SK-N-SH (cell line): ENCODE measurements at regions not wholly inside any gene's neighbourhood (a gene's known extent, or its start where the extent isn't known, plus 50 kb on each side); places are given as distances from the start of the nearest gene placed in this dataset.

Experiments
- CTCF ChIA-PET: fragments of 300-600, 350-600 bp; formaldehyde crosslinking; extraction: SDS; loops from one replicate; lab custom pipeline; 2021; lab: Yijun Ruan, JAX
- POLR2A ChIA-PET: fragments of 350-600 bp; sonication (Branson Sonifier 250); formaldehyde crosslinking; extraction: SDS; loops from one replicate; lab custom pipeline; 2020; ENCODE audit warnings: antibody characterized with exemption, inconsistent platforms; lab: Yijun Ruan, JAX
- DNase-seq: peaks from one replicate; pipeline ENCODE4 v3.0.0; 2012
- H2AFZ ChIP-seq: fragments of 200-600 bp; sonication (generic); 2 replicates; pipeline ENCODE4 v1.8.1; 2016; ENCODE audit warnings: antibody characterized with exemption, mild to moderate bottlenecking, low read depth
- H3F3A ChIP-seq: fragments of 200-600 bp; sonication (generic); replicated peaks from 2 replicates; pipeline ENCODE3; 2016; ENCODE audit warnings: antibody characterized with exemption, mild to moderate bottlenecking; ENCODE audit not compliant: insufficient read depth
- H3K27ac ChIP-seq, 2 experiments: fragments of 200-500 bp in 1 of 2; fragments of 200-600 bp in 1 of 2; sonication (Bioruptor generic) in 1 of 2; sonication (generic), shearing (Covaris generic) in 1 of 2; 2 replicates each; pipeline versions ENCODE4 v1.5.1 to v1.6.1; 2014 to 2016; ENCODE audit warnings: low read depth in 2 of 2, inconsistent platforms in 1 of 2, low read length in 1 of 2, mild to moderate bottlenecking in 1 of 2, mixed read lengths in 1 of 2
- H3K27me3 ChIP-seq: fragments of 200-600 bp; sonication (generic), shearing (Covaris generic); 2 replicates; pipeline ENCODE4 v1.6.1; 2016; ENCODE audit warnings: mixed run types; ENCODE audit not compliant: insufficient read depth
- H3K36me3 ChIP-seq, 2 experiments: fragments of 200-500 bp in 1 of 2; fragments of 200-600 bp in 1 of 2; sonication (Bioruptor generic) in 1 of 2; sonication (generic) in 1 of 2; replicated peaks in 1 of 2; 2 replicates each; pipeline versions ENCODE3 to v1.5.1; 2014 to 2016; ENCODE audit warnings: low read length in 1 of 2, mild to moderate bottlenecking in 1 of 2; ENCODE audit not compliant: insufficient read depth in 2 of 2, control insufficient read depth in 1 of 2
- H3K4me1 ChIP-seq, 2 experiments: fragments of 200-500 bp in 1 of 2; fragments of 200-600 bp in 1 of 2; sonication (Bioruptor generic) in 1 of 2; sonication (generic), shearing (Covaris generic) in 1 of 2; 2 replicates each; pipeline versions ENCODE4 v1.5.1 to v1.6.1; 2014 to 2016; ENCODE audit warnings: low read depth in 1 of 2, low read length in 1 of 2, mixed run types in 1 of 2; ENCODE audit not compliant: insufficient read depth in 2 of 2, control insufficient read depth in 1 of 2
- H3K4me2 ChIP-seq: fragments of 200-600 bp; sonication (generic), shearing (Covaris generic); 2 replicates; pipeline ENCODE4 v1.6.1; 2017; ENCODE audit warnings: mixed run types
- H3K4me3 ChIP-seq, 2 experiments: fragments of 200-500 bp in 1 of 2; fragments of 200-600 bp in 1 of 2; sonication (Bioruptor generic) in 1 of 2; sonication (generic), shearing (Covaris generic) in 1 of 2; 2 replicates each; pipeline versions ENCODE4 v1.5.1 to v1.8.1; 2014 to 2016; ENCODE audit warnings: low read depth in 2 of 2, inconsistent platforms in 1 of 2, low read length in 1 of 2, mild to moderate bottlenecking in 1 of 2, mixed read lengths in 1 of 2, moderate library complexity in 1 of 2
- H3K79me2 ChIP-seq: fragments of 200-600 bp; sonication (generic); 2 replicates; pipeline ENCODE4 v1.8.1; 2017; ENCODE audit warnings: mild to moderate bottlenecking; ENCODE audit not compliant: insufficient read depth
- H3K9ac ChIP-seq: fragments of 200-600 bp; sonication (generic); 2 replicates; pipeline ENCODE4 v1.6.1; 2017; ENCODE audit warnings: mixed run types
- H3K9me2 ChIP-seq: fragments of 200-600 bp; sonication (generic); 2 replicates; pipeline ENCODE4 v1.6.1; 2017; ENCODE audit warnings: mixed run types
- H3K9me3 ChIP-seq: fragments of 200-600 bp; sonication (generic); 2 replicates; pipeline ENCODE4 v1.6.1; 2017; ENCODE audit warnings: mixed run types, mild to moderate bottlenecking, moderate library complexity
- H4K20me1 ChIP-seq: fragments of 200-600 bp; sonication (generic); 2 replicates; pipeline ENCODE4 v1.6.1; 2017; ENCODE audit warnings: mild to moderate bottlenecking, mixed run types; ENCODE audit not compliant: insufficient read depth
- CHD2 ChIP-seq: fragments of 150-350 bp; IDR thresholded peaks from 2 replicates; pipeline ENCODE4 v1.6.1; 2018; ENCODE audit warnings: low read length; ENCODE audit not compliant: partially characterized antibody
- EP300 ChIP-seq, 2 experiments: IDR thresholded peaks; 2 replicates each; pipeline versions ENCODE4 v1.4.0 to v1.6.1; 2012; ENCODE audit warnings: borderline replicate concordance in 1 of 2, low read depth in 1 of 2, low read length in 1 of 2
- GATA2 ChIP-seq: sonication (generic); formaldehyde crosslinking; IDR thresholded peaks from 2 replicates; pipeline ENCODE4 v1.5.0; 2020; ENCODE audit warnings: mild to moderate bottlenecking, missing genetic modification reagents
- RAD21 ChIP-seq: IDR thresholded peaks from 2 replicates; pipeline ENCODE4 v1.6.1; 2012; ENCODE audit warnings: mild to moderate bottlenecking, low read length
- RCOR1 ChIP-seq: fragments of 150-350 bp; IDR thresholded peaks from 2 replicates; pipeline ENCODE4 v1.6.1; 2017; ENCODE audit warnings: antibody characterized with exemption, low read length
- SIN3A ChIP-seq: IDR thresholded peaks from 2 replicates; pipeline ENCODE4 v1.6.1; 2012; ENCODE audit warnings: low read depth, mild to moderate bottlenecking, low read length, moderate library complexity, borderline replicate concordance
- WGBS: methylation state at CpG from one replicate; pipeline ENCODE4 v1.1.6; 2017; ENCODE audit warnings: low lambda C conversion rate; 5-methylcytosine and 5-hydroxymethylcytosine counted together
- TF ChIP-seq, protein P1 (sequence below): IDR thresholded peaks from 2 replicates; pipeline ENCODE4; 2012
- TF ChIP-seq, protein P2 (sequence below): IDR thresholded peaks from 2 replicates; pipeline ENCODE4 v1.4.0; 2012; ENCODE audit warnings: low read depth, borderline replicate concordance

DNA sequence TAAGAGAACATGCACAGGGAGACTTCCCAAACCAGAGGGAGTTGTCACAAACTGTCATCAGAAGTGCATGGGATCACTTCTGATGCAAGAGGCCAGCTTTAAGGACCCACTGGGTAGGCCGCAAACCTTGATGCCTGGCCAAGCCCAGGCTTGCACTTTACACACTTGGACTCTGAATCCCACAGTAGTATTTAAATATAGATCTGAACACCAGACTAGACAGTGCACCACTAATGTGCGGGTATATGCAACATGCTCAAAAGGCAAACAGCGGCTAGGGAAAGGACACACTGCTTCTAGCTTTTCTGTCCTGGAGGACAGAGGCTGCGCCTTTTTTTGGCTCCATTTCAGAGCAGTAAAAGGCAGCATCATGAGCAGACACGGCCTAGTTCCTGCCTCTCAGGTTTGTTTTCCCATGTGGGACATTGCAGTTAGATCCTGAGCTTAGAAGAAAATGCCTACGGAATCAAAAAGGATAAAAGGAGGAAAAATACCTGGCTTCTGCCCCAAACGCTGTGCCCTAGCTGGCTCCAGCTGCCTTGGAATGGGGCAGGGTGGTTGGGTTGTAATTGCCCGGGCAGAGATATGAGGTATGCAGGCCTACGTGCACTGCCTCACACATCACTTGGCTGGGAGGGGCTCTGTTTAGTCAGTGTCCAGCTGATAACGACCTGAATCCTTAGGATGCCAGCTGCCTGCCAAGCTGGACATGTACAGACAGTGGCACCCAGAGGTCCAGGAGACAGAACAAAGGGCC is 84.5 kb upstream of the EGLN3 start:
- Histone ChIP-seq H3K36me3 (no peaks in the 10 kb centered on the region), H3K9ac (no peak overlapping the region), H2AFZ (no peak overlapping the region), H3K9me3 (no peaks in the 10 kb centered on the region), H3K4me2 (no peak overlapping the region), H3K27ac (peak overlapping the region in 1 of 2 experiments; percentile 22; a peak in 1 of 4 replicates), H3K4me3 (no peak overlapping the region), H3K27me3 (no peaks in the 10 kb centered on the region; the same call in 1 of the 2 replicates), H4K20me1 (no peaks in the 10 kb centered on the region), H3K79me2 (no peaks in the 10 kb centered on the region), H3F3A (no peaks in the 10 kb centered on the region), H3K4me1 (peaks cover 0 to 15% of the 10 kb centered on the region in 2 experiments; a peak in 1 of 4 replicates), H3K9me2 (no peaks in the 10 kb centered on the region)
- peak; percentile 33 for DNase-seq
- 64% methylated on average over 7 of the region's 10 CpGs for WGBS
- ChIA-PET CTCF (interaction anchor here (1.2 to 2.4 kb wide), 5 partner anchors 24 to 195 kb away, joined by 3 to 7 read pairs (median 3); no protein-coding TSS in a partner anchor), POLR2A (interaction anchor here (0.6 kb wide), 1 partner anchor 39 kb away, joined by 5 read pairs; no protein-coding TSS in a partner anchor)
- TF ChIP-seq EP300 (IDR thresholded peaks at IDR 0.05; ENCODE audit: borderline replicate concordance in 1 of 2, low read depth in 1 of 2, low read length in 1 of 2) (no peak), RCOR1 (no peak), CHD2 (no peak), SIN3A (no peak)
- TF ChIP-seq, protein P1, sequence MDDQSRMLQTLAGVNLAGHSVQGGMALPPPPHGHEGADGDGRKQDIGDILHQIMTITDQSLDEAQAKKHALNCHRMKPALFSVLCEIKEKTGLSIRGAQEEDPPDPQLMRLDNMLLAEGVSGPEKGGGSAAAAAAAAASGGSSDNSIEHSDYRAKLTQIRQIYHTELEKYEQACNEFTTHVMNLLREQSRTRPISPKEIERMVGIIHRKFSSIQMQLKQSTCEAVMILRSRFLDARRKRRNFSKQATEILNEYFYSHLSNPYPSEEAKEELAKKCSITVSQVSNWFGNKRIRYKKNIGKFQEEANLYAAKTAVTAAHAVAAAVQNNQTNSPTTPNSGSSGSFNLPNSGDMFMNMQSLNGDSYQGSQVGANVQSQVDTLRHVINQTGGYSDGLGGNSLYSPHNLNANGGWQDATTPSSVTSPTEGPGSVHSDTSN = no peak

DNA sequence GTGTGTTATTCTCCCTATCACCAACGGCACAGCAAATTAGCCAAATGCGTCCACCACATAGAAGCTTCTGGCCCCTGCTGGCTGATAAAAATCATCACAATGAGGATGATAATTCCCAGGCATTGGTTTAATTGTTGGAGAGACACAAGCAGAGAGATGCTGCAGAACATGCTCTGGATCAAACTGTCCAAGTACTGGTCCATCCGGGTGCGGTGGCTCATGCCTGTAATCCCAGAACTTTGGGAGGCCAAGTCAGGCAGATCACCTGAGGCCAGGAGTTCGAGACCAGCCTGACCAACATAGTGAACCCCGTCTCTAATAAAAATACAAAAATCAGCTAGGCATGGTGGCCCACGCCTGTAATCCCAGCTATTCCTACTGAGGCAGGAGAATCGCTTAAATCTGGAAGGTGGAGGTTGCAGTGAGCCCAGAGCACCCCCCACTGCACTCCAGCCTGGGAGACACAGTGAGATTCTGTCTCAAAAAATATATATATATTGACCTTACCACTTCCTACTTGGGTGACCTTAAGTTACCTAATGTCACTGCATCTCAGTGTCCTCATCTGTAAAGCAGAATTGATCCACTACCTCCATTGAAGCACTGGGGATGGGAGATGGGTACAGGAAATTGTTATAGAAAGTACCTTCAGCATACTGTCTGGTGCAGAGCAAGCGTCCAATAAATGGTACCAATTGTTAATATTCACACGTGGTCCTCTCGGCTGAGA is 83.7 kb upstream of the EGLN3 start:
- 74% methylated on average over 11 of the region's 11 CpGs for WGBS
- Histone ChIP-seq H4K20me1 (no peaks in the 10 kb centered on the region), H3K9me2 (no peaks in the 10 kb centered on the region), H3K27me3 (no peaks in the 10 kb centered on the region; the same call in 1 of the 2 replicates), H3K36me3 (no peaks in the 10 kb centered on the region), H3K27ac (no peak overlapping the region), H3K9ac (no peak overlapping the region), H3K4me2 (no peak overlapping the region), H3K4me1 (peaks cover 0 to 19% of the 10 kb centered on the region in 2 experiments; a peak in 1 of 4 replicates), H3K9me3 (no peaks in the 10 kb centered on the region), H3K4me3 (no peak overlapping the region), H2AFZ (no peak overlapping the region), H3K79me2 (no peaks in the 10 kb centered on the region), H3F3A (no peaks in the 10 kb centered on the region)
- TF ChIP-seq, protein P2, sequence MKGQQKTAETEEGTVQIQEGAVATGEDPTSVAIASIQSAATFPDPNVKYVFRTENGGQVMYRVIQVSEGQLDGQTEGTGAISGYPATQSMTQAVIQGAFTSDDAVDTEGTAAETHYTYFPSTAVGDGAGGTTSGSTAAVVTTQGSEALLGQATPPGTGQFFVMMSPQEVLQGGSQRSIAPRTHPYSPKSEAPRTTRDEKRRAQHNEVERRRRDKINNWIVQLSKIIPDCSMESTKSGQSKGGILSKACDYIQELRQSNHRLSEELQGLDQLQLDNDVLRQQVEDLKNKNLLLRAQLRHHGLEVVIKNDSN = no peak
- TF ChIP-seq RAD21 (peak; percentile 20; the same call in 1 of the 2 replicates), GATA2 (CRISPR knock-in tag) (peak; percentile 32)
- DNase-seq = no peak
- CTCF ChIA-PET = interaction anchor here (1.2 to 2.4 kb wide), 3 partner anchors 62 to 194 kb away, joined by 3 to 7 read pairs (median 4); no protein-coding TSS in a partner anchor
- POLR2A ChIA-PET = no interaction called here
